Caco-2 (cell line): ENCODE measurements at regions not wholly inside any gene's neighbourhood (a gene's known extent, or its start where the extent isn't known, plus 50 kb on each side); places are given as distances from the start of the nearest gene placed in this dataset.

Source experiments
- BruUV-seq: library from RNA; stranded (reverse); fragments of 400-500 nt; replicated peaks from 2 replicates; lab custom pipeline; 2021; lab: Mats Ljungman, UMichigan
- CTCF ChIA-PET: fragments of 300-600 bp; sonication (Branson Sonifier 250); formaldehyde crosslinking; loops from one replicate; lab custom pipeline; 2022; ENCODE audit warnings: antibody characterized with exemption; lab: Charles Lee
- POLR2A ChIA-PET: fragments of 300-600 bp; sonication (Branson Sonifier 250); formaldehyde crosslinking; loops from one replicate; lab custom pipeline; 2022; ENCODE audit warnings: antibody characterized with exemption; lab: Charles Lee
- DNase-seq, 2 experiments: peaks; one replicate each; pipeline versions ENCODE4 v3.0.0 to v3.0.0-alpha.2; 2020 to 2022
- H3K27me3 ChIP-seq: replicated peaks from 2 replicates; pipeline ENCODE4 v1.6.0; 2011; ENCODE audit warnings: low read length; ENCODE audit not compliant: control insufficient read depth, insufficient read depth
- H3K36me3 ChIP-seq: 2 replicates; pipeline ENCODE4 v1.5.1; 2011; ENCODE audit warnings: low read length; ENCODE audit not compliant: control insufficient read depth, insufficient read depth
- H3K4me1 ChIP-seq: fragments of 250-450 bp; sonication (Bioruptor Pico); 2 replicates; pipeline ENCODE4 v1.5.1; 2020; ENCODE audit warnings: mild to moderate bottlenecking
- H3K4me3 ChIP-seq: 2 replicates; pipeline ENCODE4 v1.5.1; 2011; ENCODE audit warnings: low read depth, mild to moderate bottlenecking, control low read depth, low read length
- H3K9me3 ChIP-seq: fragments of 250-450 bp; sonication (Bioruptor Pico); 2 replicates; pipeline ENCODE4 v1.5.1; 2020; ENCODE audit warnings: mild to moderate bottlenecking, moderate library complexity
- H3K27ac Mint-ChIP-seq: one replicate; pipeline ENCODE4 v1.8.0; 2022; ENCODE audit warnings: mixed read lengths; ENCODE audit not compliant: unreplicated experiment
- H3K27me3 Mint-ChIP-seq: one replicate; pipeline ENCODE4 v1.8.0; 2022; ENCODE audit warnings: mixed read lengths; ENCODE audit not compliant: insufficient read depth, unreplicated experiment
- H3K36me3 Mint-ChIP-seq: one replicate; pipeline ENCODE4 v1.8.0; 2022; ENCODE audit warnings: mild to moderate bottlenecking, mixed read lengths; ENCODE audit not compliant: insufficient read depth, unreplicated experiment
- H3K4me1 Mint-ChIP-seq: one replicate; pipeline ENCODE4 v1.8.0; 2022; ENCODE audit warnings: low read depth, mixed read lengths; ENCODE audit not compliant: unreplicated experiment
- H3K4me3 Mint-ChIP-seq: one replicate; pipeline ENCODE4 v1.8.0; 2022; ENCODE audit warnings: mild to moderate bottlenecking, moderate library complexity, mixed read lengths; ENCODE audit not compliant: unreplicated experiment
- H3K9me3 Mint-ChIP-seq: one replicate; pipeline ENCODE4 v1.8.0; 2022; ENCODE audit warnings: mixed read lengths; ENCODE audit not compliant: unreplicated experiment
- intact Hi-C: fragments of 100-400 bp; cut with micrococcal nuclease; formaldehyde crosslinking; loops from one replicate; pipeline ENCODE4 v1.10.0; 2022; ENCODE audit not compliant: unreplicated experiment
- TF ChIP-seq, protein P1 (sequence below), 2 experiments: fragments of 200-600 bp in 1 of 2; IDR thresholded peaks; 1 replicate in 1 of 2; 2 replicates in 1 of 2; pipeline versions ENCODE4 v1.5.1 to v1.8.0; 2011 to 2022; ENCODE audit warnings: antibody characterized with exemption in 1 of 2, control low read depth in 1 of 2, inconsistent platforms in 1 of 2, low read depth in 1 of 2, low read length in 1 of 2, mild to moderate bottlenecking in 1 of 2, moderate library complexity in 1 of 2; ENCODE audit not compliant: insufficient read depth in 1 of 2, severe bottlenecking in 1 of 2, unreplicated experiment in 1 of 2

DNA sequence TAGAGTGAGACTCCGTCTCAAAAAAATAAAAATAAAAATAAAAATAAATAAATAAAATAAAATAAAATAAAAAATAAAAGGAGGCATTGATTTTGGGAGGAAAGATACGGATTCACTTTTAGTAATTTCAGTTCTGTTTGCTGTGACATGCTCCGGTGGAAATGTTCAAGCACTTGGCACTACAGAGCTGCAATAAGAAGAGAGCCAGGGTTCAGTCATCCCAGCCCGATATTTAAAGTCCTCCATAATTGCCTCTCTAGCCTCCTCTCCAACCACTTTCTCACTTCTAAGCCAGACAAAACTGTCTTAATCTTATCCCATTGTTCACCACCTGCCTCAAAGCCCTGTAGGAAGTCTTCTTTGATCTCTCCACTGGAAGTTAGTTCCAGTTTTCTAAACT is 55.0 kb upstream of the MACF1 start:
- Mint-ChIP-seq H3K9me3 (peaks cover 9% of the 10 kb centered on the region), H3K36me3 (peaks cover 4% of the 10 kb centered on the region), H3K27me3 (no peaks in the 10 kb centered on the region), H3K27ac (no peak overlapping the region), H3K4me1 (peaks cover 33% of the 10 kb centered on the region), H3K4me3 (no peak overlapping the region)
- POLR2A ChIA-PET, result no interaction called here
- H3K27me3 ChIP-seq, result no peaks in the 10 kb centered on the region
- no peak for DNase-seq
- CTCF ChIA-PET, result interaction anchor here (0.7 kb wide), 1 partner anchor 9 kb away, joined by 3 read pairs; no protein-coding TSS in a partner anchor
- intact Hi-C loops, result no loop called here
- H3K4me1 ChIP-seq, result peaks cover 8% of the 10 kb centered on the region; the same call in 1 of the 2 replicates
- H3K4me3 ChIP-seq, result no peak overlapping the region
- no peaks in the 10 kb centered on the region for H3K9me3 ChIP-seq
- TF ChIP-seq, protein P1, sequence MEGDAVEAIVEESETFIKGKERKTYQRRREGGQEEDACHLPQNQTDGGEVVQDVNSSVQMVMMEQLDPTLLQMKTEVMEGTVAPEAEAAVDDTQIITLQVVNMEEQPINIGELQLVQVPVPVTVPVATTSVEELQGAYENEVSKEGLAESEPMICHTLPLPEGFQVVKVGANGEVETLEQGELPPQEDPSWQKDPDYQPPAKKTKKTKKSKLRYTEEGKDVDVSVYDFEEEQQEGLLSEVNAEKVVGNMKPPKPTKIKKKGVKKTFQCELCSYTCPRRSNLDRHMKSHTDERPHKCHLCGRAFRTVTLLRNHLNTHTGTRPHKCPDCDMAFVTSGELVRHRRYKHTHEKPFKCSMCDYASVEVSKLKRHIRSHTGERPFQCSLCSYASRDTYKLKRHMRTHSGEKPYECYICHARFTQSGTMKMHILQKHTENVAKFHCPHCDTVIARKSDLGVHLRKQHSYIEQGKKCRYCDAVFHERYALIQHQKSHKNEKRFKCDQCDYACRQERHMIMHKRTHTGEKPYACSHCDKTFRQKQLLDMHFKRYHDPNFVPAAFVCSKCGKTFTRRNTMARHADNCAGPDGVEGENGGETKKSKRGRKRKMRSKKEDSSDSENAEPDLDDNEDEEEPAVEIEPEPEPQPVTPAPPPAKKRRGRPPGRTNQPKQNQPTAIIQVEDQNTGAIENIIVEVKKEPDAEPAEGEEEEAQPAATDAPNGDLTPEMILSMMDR (IDR thresholded peaks at IDR 0.05; ENCODE audit: insufficient read depth in 1 of 2, low read depth in 1 of 2, low read length in 1 of 2, severe bottlenecking in 1 of 2, unreplicated experiment in 1 of 2), result no peak
- no peaks in the 10 kb centered on the region for H3K36me3 ChIP-seq
- BruUV-seq, result no TSS peak

DNA sequence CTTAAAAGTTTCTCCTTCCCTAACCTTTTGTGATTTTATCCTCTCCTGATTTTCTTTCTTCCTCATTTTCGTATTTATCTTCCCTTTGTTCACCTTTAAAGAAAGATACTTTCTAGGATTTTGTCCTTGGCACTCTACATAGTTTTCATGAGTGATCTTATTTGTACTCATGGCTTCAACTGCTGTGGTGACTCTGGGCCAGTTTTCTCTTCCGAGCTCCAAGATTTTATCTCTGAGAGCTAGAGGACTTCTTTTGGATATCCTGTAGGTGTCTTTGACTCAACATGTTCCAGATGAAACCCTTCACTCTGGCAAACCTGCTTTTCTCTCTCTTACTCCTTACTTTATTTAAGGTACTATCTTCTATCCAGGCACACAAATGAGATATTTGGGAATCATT is 53.7 kb upstream of the MACF1 start:
- H3K4me3 Mint-ChIP-seq, result no peak overlapping the region
- no peaks in the 10 kb centered on the region for H3K9me3 ChIP-seq
- H3K4me1 Mint-ChIP-seq, result peaks cover 21% of the 10 kb centered on the region
- H3K36me3 ChIP-seq, result no peaks in the 10 kb centered on the region
- no peak for DNase-seq
- BruUV-seq, result no TSS peak
- H3K36me3 Mint-ChIP-seq, result no peaks in the 10 kb centered on the region
- TF ChIP-seq, protein P1 (IDR thresholded peaks at IDR 0.05; ENCODE audit: insufficient read depth in 1 of 2, low read depth in 1 of 2, low read length in 1 of 2, severe bottlenecking in 1 of 2, unreplicated experiment in 1 of 2), result no peak
- H3K4me1 ChIP-seq, result no peaks in the 10 kb centered on the region; the same call in 1 of the 2 replicates
- POLR2A ChIA-PET, result no interaction called here
- no peak overlapping the region for H3K4me3 ChIP-seq
- no peaks in the 10 kb centered on the region for H3K27me3 ChIP-seq
- peaks cover 9% of the 10 kb centered on the region for H3K9me3 Mint-ChIP-seq
- H3K27me3 Mint-ChIP-seq, result no peaks in the 10 kb centered on the region
- CTCF ChIA-PET, result interaction anchor here (0.7 kb wide), 1 partner anchor 33 kb away, joined by 3 read pairs; no protein-coding TSS in a partner anchor
- intact Hi-C loops, result no loop called here
- no peak overlapping the region for H3K27ac Mint-ChIP-seq

DNA sequence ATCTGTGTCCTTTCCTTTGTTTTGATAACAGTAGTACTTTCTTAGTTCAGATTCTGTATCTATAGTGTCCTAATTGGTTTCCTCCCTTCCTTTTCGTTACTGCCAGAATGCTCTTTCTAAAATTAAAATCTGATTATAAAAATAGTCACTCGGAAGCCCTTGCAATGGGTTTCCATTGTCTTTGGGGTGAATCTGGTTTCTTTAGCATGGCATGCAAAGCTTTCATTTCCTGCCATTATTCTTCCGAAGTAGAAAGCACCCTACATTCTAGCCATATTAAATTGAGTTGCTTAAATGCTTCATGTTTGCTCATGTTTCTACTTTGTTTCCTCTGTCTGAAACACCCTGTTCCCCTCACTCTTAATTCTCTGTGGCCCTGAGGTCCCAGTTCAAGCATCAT is 53.2 kb upstream of the MACF1 start:
- POLR2A ChIA-PET, result no interaction called here
- BruUV-seq, result no TSS peak

More for the DNA sequence above, 53.2 kb upstream of the MACF1 start:
- no peaks in the 10 kb centered on the region for H3K9me3 ChIP-seq
- no peaks in the 10 kb centered on the region for H3K27me3 ChIP-seq
- no peaks in the 10 kb centered on the region for H3K36me3 Mint-ChIP-seq
- H3K27ac Mint-ChIP-seq, result no peak overlapping the region
- H3K4me1 Mint-ChIP-seq, result peaks cover 19% of the 10 kb centered on the region
- H3K27me3 Mint-ChIP-seq, result no peaks in the 10 kb centered on the region
- no peak overlapping the region for H3K4me3 Mint-ChIP-seq
- no peaks in the 10 kb centered on the region; the same call in 1 of the 2 replicates for H3K4me1 ChIP-seq
- H3K36me3 ChIP-seq, result no peaks in the 10 kb centered on the region
- intact Hi-C loops, result no loop called here
- CTCF ChIA-PET, result interaction anchor here (0.7 kb wide), 1 partner anchor 33 kb away, joined by 3 read pairs; no protein-coding TSS in a partner anchor
- peaks cover 9% of the 10 kb centered on the region for H3K9me3 Mint-ChIP-seq
- DNase-seq, result no peak
- TF ChIP-seq, protein P1 (IDR thresholded peaks at IDR 0.05; ENCODE audit: insufficient read depth in 1 of 2, low read depth in 1 of 2, low read length in 1 of 2, severe bottlenecking in 1 of 2, unreplicated experiment in 1 of 2), result no peak
- no peak overlapping the region for H3K4me3 ChIP-seq
